ENCODE measurements at regions not wholly inside any gene's neighbourhood (a gene's known extent, or its start where the extent isn't known, plus 50 kb on each side); places are given as distances from the start of the nearest gene placed in this dataset.

- no peak for TF ChIP-seq EZH2 (IDR thresholded peaks at IDR 0.05; ENCODE audit: low read depth, low read length, severe bottlenecking)
- no peak for TF ChIP-seq CBX5 (IDR thresholded peaks at IDR 0.05; ENCODE audit: low read depth, low read length)
Observed at GRCh38 chr3:40677321-40677720, 152.6 kb downstream of the ZNF621 start (continued).
